HCT116 (cell line): ENCODE measurements at regions not wholly inside any gene's neighbourhood (a gene's known extent, or its start where the extent isn't known, plus 50 kb on each side); places are given as distances from the start of the nearest gene placed in this dataset.

ENCODE experiments used
- ATAC-seq: fragments of 200-7000 bp; cut with Tn5 transposase; 2 replicates; pipeline ENCODE4 v1.9.1; 2020; ENCODE audit warnings: mild to moderate bottlenecking, moderate library complexity
- BruUV-seq: library from RNA; stranded (reverse); fragments of 400-500 nt; replicated peaks from 2 replicates; lab custom pipeline; 2021; lab: Mats Ljungman, UMichigan
- CTCF ChIA-PET: fragments of 300-600 bp; sonication (Branson Sonifier 250); formaldehyde crosslinking; loops from one replicate; lab custom pipeline; 2021; ENCODE audit warnings: antibody characterized with exemption; lab: Charles Lee
- POLR2A ChIA-PET: fragments of 300-600, 350-600 bp; sonication (Branson Sonifier 250); formaldehyde crosslinking; loops from one replicate; lab custom pipeline; 2021; ENCODE audit warnings: antibody characterized with exemption; lab: Charles Lee
- RAD21 ChIA-PET, 2 experiments: fragments of 300-600 bp; sonication (Branson Sonifier 250); formaldehyde crosslinking; loops; one replicate each; lab custom pipeline; 2023; ENCODE audit warnings: low total read pairs in 2 of 2; ENCODE audit not compliant: uncharacterized antibody in 2 of 2, unreplicated experiment in 2 of 2, low non-redundant PET in 1 of 2; lab: Charles Lee
- DNase-seq: peaks from one replicate; pipeline ENCODE4 v3.0.0-alpha.2; 2010; ENCODE audit warnings: low read depth, low spot score
- H2AFZ ChIP-seq: fragments of 200-600 bp; shearing (Covaris generic), sonication (generic); 2 replicates; pipeline ENCODE4 v1.6.1; 2017; ENCODE audit warnings: low read depth, mixed run types, mixed read lengths, antibody characterized with exemption, low read length; ENCODE audit not compliant: poor library complexity, severe bottlenecking
- H3K27ac ChIP-seq: 2 replicates; pipeline ENCODE4 v1.5.1; 2012; ENCODE audit warnings: low read depth, low read length
- H3K27me3 ChIP-seq: fragments of 200-600 bp; sonication (generic); 2 replicates; pipeline ENCODE4 v1.6.1; 2016; ENCODE audit warnings: mixed run types, low read length, mixed read lengths; ENCODE audit not compliant: insufficient read depth
- H3K36me3 ChIP-seq, 2 experiments: fragments of 200-500 bp in 1 of 2; fragments of 200-600 bp in 1 of 2; sonication (Bioruptor generic) in 1 of 2; sonication (generic) in 1 of 2; 2 replicates each; pipeline versions ENCODE4 v1.5.1 to v1.6.1; 2014 to 2016; ENCODE audit warnings: low read length in 2 of 2, inconsistent platforms in 1 of 2, mixed read lengths in 1 of 2, mixed run types in 1 of 2; ENCODE audit not compliant: insufficient read depth in 2 of 2, control insufficient read depth in 1 of 2
- H3K4me1 ChIP-seq, 2 experiments: fragments of 200-600 bp in 1 of 2; sonication (generic) in 1 of 2; 2 replicates each; pipeline versions ENCODE4 v1.5.1 to v1.6.1; 2012 to 2017; ENCODE audit warnings: low read length in 2 of 2, inconsistent platforms in 1 of 2, mild to moderate bottlenecking in 1 of 2, mixed read lengths in 1 of 2, mixed run types in 1 of 2, moderate library complexity in 1 of 2; ENCODE audit not compliant: insufficient read depth in 2 of 2, control insufficient read depth in 1 of 2
- H3K4me2 ChIP-seq: fragments of 200-600 bp; sonication (generic); 2 replicates; pipeline ENCODE4 v1.6.1; 2017; ENCODE audit warnings: mixed run types, low read length, mixed read lengths
- H3K4me3 ChIP-seq, 2 experiments: fragments of 200-600 bp in 1 of 2; sonication (generic) in 1 of 2; replicated peaks in 1 of 2; 2 replicates each; pipeline ENCODE4 v1.5.1; 2011 to 2016; ENCODE audit warnings: low read length in 2 of 2, control low read depth in 1 of 2, low read depth in 1 of 2, mild to moderate bottlenecking in 1 of 2, mixed read lengths in 1 of 2, mixed run types in 1 of 2
- H3K79me2 ChIP-seq: fragments of 200-600 bp; sonication (generic); 2 replicates; pipeline ENCODE4 v1.6.1; 2017; ENCODE audit warnings: mild to moderate bottlenecking, mixed run types, low read length, moderate library complexity, mixed read lengths; ENCODE audit not compliant: insufficient read depth
- H3K9ac ChIP-seq: fragments of 200-600 bp; sonication (generic); 2 replicates; pipeline ENCODE4 v1.6.1; 2016; ENCODE audit warnings: low read length, mixed read lengths
- H3K9me2 ChIP-seq: fragments of 200-600 bp; sonication (generic), shearing (Covaris generic); 2 replicates; pipeline ENCODE4 v1.6.1; 2017; ENCODE audit warnings: mixed run types, mild to moderate bottlenecking, moderate library complexity; ENCODE audit not compliant: insufficient read depth
- H3K9me3 ChIP-seq, 2 experiments: fragments of 200-500 bp in 1 of 2; fragments of 200-600 bp in 1 of 2; sonication (Bioruptor generic) in 1 of 2; sonication (generic) in 1 of 2; 2 replicates each; pipeline ENCODE4 v1.6.1; 2014 to 2017; ENCODE audit warnings: low read length in 2 of 2, mixed read lengths in 2 of 2, inconsistent platforms in 1 of 2, low read depth in 1 of 2, mild to moderate bottlenecking in 1 of 2, mixed run types in 1 of 2, moderate library complexity in 1 of 2; ENCODE audit not compliant: control insufficient read depth in 1 of 2, insufficient read depth in 1 of 2
- H4K20me1 ChIP-seq: fragments of 200-600 bp; sonication (generic), shearing (Covaris generic); 2 replicates; pipeline ENCODE4 v1.6.1; 2017; ENCODE audit warnings: mixed run types, mild to moderate bottlenecking, moderate library complexity; ENCODE audit not compliant: insufficient read depth
- CEBPB ChIP-seq: IDR thresholded peaks from 2 replicates; pipeline ENCODE4 v1.6.1; 2012; ENCODE audit warnings: low read depth
- CTCF ChIP-seq, 3 experiments: fragments of 200-600 bp in 1 of 3; sonication (generic) in 1 of 3; IDR thresholded peaks in 2 of 3; conservative IDR thresholded peaks in 1 of 3; 2 replicates each; pipeline ENCODE4 v1.5.1; 2012 to 2017; ENCODE audit warnings: low read depth in 2 of 3, low read length in 2 of 3, antibody characterized with exemption in 1 of 3, borderline replicate concordance in 1 of 3, control low read depth in 1 of 3, mild to moderate bottlenecking in 1 of 3, mixed read lengths in 1 of 3, mixed run types in 1 of 3, moderate library complexity in 1 of 3; ENCODE audit not compliant: insufficient read depth in 1 of 3
- EGR1 ChIP-seq: IDR thresholded peaks from 2 replicates; pipeline ENCODE4 v1.6.1; 2012; ENCODE audit warnings: low read depth
- SIN3A ChIP-seq: IDR thresholded peaks from 2 replicates; pipeline ENCODE4 v1.6.1; 2012; ENCODE audit warnings: low read depth
- TCF7L2 ChIP-seq: IDR thresholded peaks from 2 replicates; pipeline ENCODE4 v1.7.0; 2011; ENCODE audit warnings: borderline replicate concordance, inconsistent platforms; ENCODE audit not compliant: insufficient read depth, insufficient read length; ENCODE audit errors: extremely low read depth
- intact Hi-C: fragments of 100-400 bp; cut with micrococcal nuclease; formaldehyde crosslinking; loops from 2 replicates; pipeline ENCODE4 v1.10.0; 2022
- TF ChIP-seq, protein P1 (sequence below): IDR thresholded peaks from 2 replicates; pipeline ENCODE4 v1.6.1; 2012; ENCODE audit warnings: low read depth

DNA sequence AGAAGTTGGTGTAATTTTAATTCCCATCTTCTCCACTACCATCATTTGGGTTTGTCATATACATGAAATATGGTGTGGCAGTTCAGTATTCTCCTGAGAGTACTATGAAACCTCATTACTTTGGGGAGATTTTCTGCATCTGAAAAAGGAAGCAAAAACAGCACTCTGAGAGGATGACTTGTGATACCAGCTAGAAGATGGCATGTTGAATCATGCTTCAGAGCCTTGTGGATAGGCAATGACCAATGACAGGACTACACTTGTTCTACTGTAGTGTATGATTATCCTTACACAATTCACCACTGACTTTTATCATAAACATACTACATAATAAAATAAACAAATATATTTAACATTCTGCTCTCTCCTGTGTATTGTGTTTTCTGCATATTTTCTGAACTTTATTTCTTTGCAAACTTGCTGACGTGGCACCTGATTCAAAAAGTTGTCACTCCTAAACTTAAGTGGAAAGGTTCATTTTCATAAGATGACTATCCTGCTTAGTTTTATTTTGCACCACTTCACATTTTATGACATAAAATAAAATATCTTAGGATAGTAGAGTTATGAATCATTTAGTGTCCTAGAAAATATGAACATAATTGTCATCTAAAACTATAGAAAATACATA, 991.3 kb downstream of the FSTL5 start:
- CTCF ChIA-PET: no interaction called here
- Histone ChIP-seq H3K79me2 (no peaks in the 10 kb centered on the region), H3K4me2 (no peak overlapping the region), H4K20me1 (no peaks in the 10 kb centered on the region), H3K27ac (no peak overlapping the region), H2AFZ (no peak overlapping the region), H3K4me1 (no peaks in the 10 kb centered on the region), H3K36me3 (no peaks in the 10 kb centered on the region), H3K27me3 (no peaks in the 10 kb centered on the region), H3K9me2 (no peaks in the 10 kb centered on the region), H3K9me3 (no peaks in the 10 kb centered on the region), H3K9ac (no peak overlapping the region), H3K4me3 (no peak overlapping the region)
- intact Hi-C loops: no loop called here
- BruUV-seq: no TSS peak
- TF ChIP-seq, protein P1, sequence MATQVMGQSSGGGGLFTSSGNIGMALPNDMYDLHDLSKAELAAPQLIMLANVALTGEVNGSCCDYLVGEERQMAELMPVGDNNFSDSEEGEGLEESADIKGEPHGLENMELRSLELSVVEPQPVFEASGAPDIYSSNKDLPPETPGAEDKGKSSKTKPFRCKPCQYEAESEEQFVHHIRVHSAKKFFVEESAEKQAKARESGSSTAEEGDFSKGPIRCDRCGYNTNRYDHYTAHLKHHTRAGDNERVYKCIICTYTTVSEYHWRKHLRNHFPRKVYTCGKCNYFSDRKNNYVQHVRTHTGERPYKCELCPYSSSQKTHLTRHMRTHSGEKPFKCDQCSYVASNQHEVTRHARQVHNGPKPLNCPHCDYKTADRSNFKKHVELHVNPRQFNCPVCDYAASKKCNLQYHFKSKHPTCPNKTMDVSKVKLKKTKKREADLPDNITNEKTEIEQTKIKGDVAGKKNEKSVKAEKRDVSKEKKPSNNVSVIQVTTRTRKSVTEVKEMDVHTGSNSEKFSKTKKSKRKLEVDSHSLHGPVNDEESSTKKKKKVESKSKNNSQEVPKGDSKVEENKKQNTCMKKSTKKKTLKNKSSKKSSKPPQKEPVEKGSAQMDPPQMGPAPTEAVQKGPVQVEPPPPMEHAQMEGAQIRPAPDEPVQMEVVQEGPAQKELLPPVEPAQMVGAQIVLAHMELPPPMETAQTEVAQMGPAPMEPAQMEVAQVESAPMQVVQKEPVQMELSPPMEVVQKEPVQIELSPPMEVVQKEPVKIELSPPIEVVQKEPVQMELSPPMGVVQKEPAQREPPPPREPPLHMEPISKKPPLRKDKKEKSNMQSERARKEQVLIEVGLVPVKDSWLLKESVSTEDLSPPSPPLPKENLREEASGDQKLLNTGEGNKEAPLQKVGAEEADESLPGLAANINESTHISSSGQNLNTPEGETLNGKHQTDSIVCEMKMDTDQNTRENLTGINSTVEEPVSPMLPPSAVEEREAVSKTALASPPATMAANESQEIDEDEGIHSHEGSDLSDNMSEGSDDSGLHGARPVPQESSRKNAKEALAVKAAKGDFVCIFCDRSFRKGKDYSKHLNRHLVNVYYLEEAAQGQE: no peak
- no peak for TF ChIP-seq SIN3A
- RAD21 ChIA-PET: no interaction called here
- DNase-seq (no peak), ATAC-seq (no peak)
- POLR2A ChIA-PET: no interaction called here

GRCh38 chr4:161167539-161167938, 996.3 kb downstream of the FSTL5 start:
- H3K9me3 ChIP-seq: no peaks in the 10 kb centered on the region
- ChIA-PET POLR2A (no interaction called here), RAD21 (no interaction called here), CTCF (no interaction called here)
- no TSS peak for BruUV-seq
- no peak overlapping the region for H3K9ac ChIP-seq
- no peak overlapping the region for H3K4me3 ChIP-seq
- no peaks in the 10 kb centered on the region for H4K20me1 ChIP-seq
- no peaks in the 10 kb centered on the region for H3K36me3 ChIP-seq
- no peak for ATAC-seq
- no peaks in the 10 kb centered on the region for H3K79me2 ChIP-seq
- no peak overlapping the region for H3K27ac ChIP-seq
- no peaks in the 10 kb centered on the region for H3K4me1 ChIP-seq
- no peak overlapping the region for H3K4me2 ChIP-seq
- TF ChIP-seq TCF7L2 (no peak), CEBPB (no peak), CTCF (IDR thresholded peaks at IDR 0.05 in 2 of 3, conservative IDR thresholded peaks at IDR 0.05 in 1 of 3; ENCODE audit: borderline replicate concordance in 1 of 3, insufficient read depth in 1 of 3, low read depth in 2 of 3, low read length in 2 of 3) (no peak), EGR1 (no peak)
- TF ChIP-seq, all 23 proteins: peak for 0
- no peak for DNase-seq
- Histone ChIP-seq H2AFZ (no peak overlapping the region), H3K27me3 (no peaks in the 10 kb centered on the region), H3K9me2 (no peaks in the 10 kb centered on the region; the same call in 1 of the 2 replicates)
- intact Hi-C loops: no loop called here
